Parathyroid adenoma (tissue), 2 donors: ENCODE measurements at regions not wholly inside any gene's neighbourhood (a gene's known extent, or its start where the extent isn't known, plus 50 kb on each side); places are given as distances from the start of the nearest gene placed in this dataset.

ENCODE experiments used
- H2AFZ ChIP-seq: fragments of 300-600 bp; sonication (generic); one replicate; pipeline ENCODE4 v1.7.0; 2017; ENCODE audit warnings: antibody characterized with exemption, mild to moderate bottlenecking
- H3K27ac ChIP-seq: fragments of 300-600 bp; sonication (generic); one replicate; pipeline ENCODE4 v1.7.0; 2017
- H3K27me3 ChIP-seq: fragments of 300-600 bp; sonication (generic); one replicate; pipeline ENCODE4 v1.7.0; 2017; ENCODE audit warnings: low read length; ENCODE audit not compliant: control insufficient read depth, insufficient read depth
- H3K36me3 ChIP-seq: fragments of 300-600 bp; sonication (generic); one replicate; pipeline ENCODE4 v1.7.0; 2017; ENCODE audit warnings: low read length; ENCODE audit not compliant: control insufficient read depth, insufficient read depth
- H3K4me1 ChIP-seq: fragments of 300-600 bp; sonication (generic); one replicate; pipeline ENCODE4 v1.7.0; 2017; ENCODE audit warnings: control low read depth
- H3K4me2 ChIP-seq: fragments of 300-600 bp; sonication (generic); one replicate; pipeline ENCODE4 v1.7.0; 2017; ENCODE audit warnings: low read length
- H3K4me3 ChIP-seq: fragments of 300-600 bp; sonication (generic); one replicate; pipeline ENCODE4 v1.7.0; 2017; ENCODE audit warnings: low read depth, low read length
- H3K79me2 ChIP-seq: fragments of 300-600 bp; sonication (generic); one replicate; pipeline ENCODE4 v1.7.0; 2017; ENCODE audit warnings: control low read depth
- H3K9ac ChIP-seq: fragments of 300-600 bp; sonication (generic); one replicate; pipeline ENCODE4 v1.7.0; 2017; ENCODE audit warnings: mild to moderate bottlenecking
- H3K9me3 ChIP-seq: fragments of 300-600 bp; sonication (generic); one replicate; pipeline ENCODE4 v1.7.0; 2017; ENCODE audit warnings: low read length; ENCODE audit not compliant: control insufficient read depth
- CTCF ChIP-seq: fragments of 300-600 bp; sonication (generic); IDR thresholded peaks from one replicate; pipeline ENCODE4 v1.7.0; 2017; ENCODE audit warnings: antibody characterized with exemption, mild to moderate bottlenecking
- donor health status: primary hyperparathyroidism.

GRCh38 chr4:27251771-27252170, 391.1 kb downstream of the STIM2 start:
- Histone ChIP-seq H3K4me2 (no peak overlapping the region), H2AFZ (no peak overlapping the region), H3K9me3 (no peaks in the 10 kb centered on the region), H3K4me3 (no peak overlapping the region), H3K27me3 (no peaks in the 10 kb centered on the region), H3K27ac (no peak overlapping the region), H3K36me3 (no peaks in the 10 kb centered on the region), H3K4me1 (no peaks in the 10 kb centered on the region), H3K9ac (no peak overlapping the region), H3K79me2 (no peaks in the 10 kb centered on the region)
- TF ChIP-seq CTCF = no peak

GRCh38 chr4:27267339-27267969, 406.8 kb downstream of the STIM2 start:
- Histone ChIP-seq H3K9me3 (no peaks in the 10 kb centered on the region), H3K79me2 (no peaks in the 10 kb centered on the region), H3K36me3 (no peaks in the 10 kb centered on the region), H3K27ac (no peak overlapping the region), H3K4me3 (no peak overlapping the region), H3K9ac (no peak overlapping the region), H3K4me2 (no peak overlapping the region), H3K4me1 (no peaks in the 10 kb centered on the region), H2AFZ (no peak overlapping the region), H3K27me3 (no peaks in the 10 kb centered on the region)
- no peak for TF ChIP-seq CTCF

- Histone ChIP-seq H3K4me3 (no peak overlapping the region), H3K9ac (no peak overlapping the region), H3K4me1 (no peaks in the 10 kb centered on the region), H3K27me3 (no peaks in the 10 kb centered on the region), H3K27ac (no peak overlapping the region), H3K79me2 (no peaks in the 10 kb centered on the region), H3K36me3 (no peaks in the 10 kb centered on the region), H3K9me3 (no peaks in the 10 kb centered on the region), H2AFZ (no peak overlapping the region), H3K4me2 (no peak overlapping the region)
- no peak for TF ChIP-seq CTCF
Observed at GRCh38 chr4:27267970-27268355, 407.3 kb downstream of the STIM2 start.

- H3K36me3 ChIP-seq = no peaks in the 10 kb centered on the region
- H3K9ac ChIP-seq = no peak overlapping the region
- H3K79me2 ChIP-seq = no peaks in the 10 kb centered on the region
- H3K9me3 ChIP-seq = no peaks in the 10 kb centered on the region
- H3K27ac ChIP-seq = no peak overlapping the region
- no peak for TF ChIP-seq CTCF
- H3K4me3 ChIP-seq = no peak overlapping the region
- no peak overlapping the region for H2AFZ ChIP-seq
- H3K4me1 ChIP-seq = no peaks in the 10 kb centered on the region
- H3K27me3 ChIP-seq = no peaks in the 10 kb centered on the region
- H3K4me2 ChIP-seq = no peak overlapping the region
Observed at GRCh38 chr4:27270435-27270834, 409.8 kb downstream of the STIM2 start.

GRCh38 chr4:27271555-27271954, 410.9 kb downstream of the STIM2 start:
- no peak for TF ChIP-seq CTCF
- Histone ChIP-seq H3K27ac (no peak overlapping the region), H3K36me3 (no peaks in the 10 kb centered on the region)

More at GRCh38 chr4:27271555-27271954, 410.9 kb downstream of the STIM2 start:
- no peaks in the 10 kb centered on the region for H3K27me3 ChIP-seq
- no peak overlapping the region for H3K9ac ChIP-seq
- H3K4me2 ChIP-seq = no peak overlapping the region
- H3K4me3 ChIP-seq = no peak overlapping the region
- H2AFZ ChIP-seq = no peak overlapping the region
- H3K4me1 ChIP-seq = no peaks in the 10 kb centered on the region
- H3K9me3 ChIP-seq = no peaks in the 10 kb centered on the region
- H3K79me2 ChIP-seq = no peaks in the 10 kb centered on the region
